Activated T-cell treated with anti-CD3 and anti-CD28 coated beads, Interleukin-2, amount 50 U/mL, for 4 hours (primary cell): ENCODE measurements at regions not wholly inside any gene's neighbourhood (a gene's known extent, or its start where the extent isn't known, plus 50 kb on each side); places are given as distances from the start of the nearest gene placed in this dataset.

Experiments
- ATAC-seq, 2 donors: fragments of 200-7000 bp; cut with Tn5 transposase; one replicate each; pipeline ENCODE4 v1.10.0; 2021
- DNase-seq: peaks from one replicate; pipeline ENCODE4 v3.0.0-alpha.2; 2020
- H3K27me3 Mint-ChIP-seq: one replicate; pipeline ENCODE4 v1.8.0; 2021; ENCODE audit warnings: low read depth, mixed read lengths
- H3K36me3 Mint-ChIP-seq: one replicate; pipeline ENCODE4 v1.8.0; 2022; ENCODE audit warnings: mixed read lengths; ENCODE audit not compliant: insufficient read depth
- H3K4me1 Mint-ChIP-seq: one replicate; pipeline ENCODE4 v1.8.0; 2021; ENCODE audit warnings: low read depth, mixed read lengths
- H3K4me3 Mint-ChIP-seq: one replicate; pipeline ENCODE4 v1.8.0; 2021; ENCODE audit warnings: mild to moderate bottlenecking, moderate library complexity, mixed read lengths
- H3K9me3 Mint-ChIP-seq: one replicate; pipeline ENCODE4 v1.8.0; 2021; ENCODE audit warnings: mixed read lengths

GRCh38 chr10:117673230-117674010 lies 130.9 kb downstream of the EMX2 start:
- peaks cover 4% of the 10 kb centered on the region for H3K27me3 Mint-ChIP-seq
- H3K36me3 Mint-ChIP-seq, result no peaks in the 10 kb centered on the region
- DNase-seq (no peak), ATAC-seq (no peak)
- no peak overlapping the region for H3K4me3 Mint-ChIP-seq
- no peaks in the 10 kb centered on the region for H3K9me3 Mint-ChIP-seq
- no peaks in the 10 kb centered on the region for H3K4me1 Mint-ChIP-seq

GRCh38 chr10:117674201-117674600 lies 131.7 kb downstream of the EMX2 start:
- H3K36me3 Mint-ChIP-seq, result no peaks in the 10 kb centered on the region
- H3K4me3 Mint-ChIP-seq, result no peak overlapping the region
- no peak for DNase-seq
- no peaks in the 10 kb centered on the region for H3K4me1 Mint-ChIP-seq
- no peak for ATAC-seq
- H3K9me3 Mint-ChIP-seq, result no peaks in the 10 kb centered on the region
- H3K27me3 Mint-ChIP-seq, result peaks cover 8% of the 10 kb centered on the region

- ATAC-seq, result no peak
- Mint-ChIP-seq H3K4me1 (no peaks in the 10 kb centered on the region), H3K4me3 (no peak overlapping the region), H3K36me3 (no peaks in the 10 kb centered on the region), H3K27me3 (peaks cover 8% of the 10 kb centered on the region), H3K9me3 (no peaks in the 10 kb centered on the region)
- DNase-seq, result no peak
Measured at GRCh38 chr10:117674646-117675045, 132.1 kb downstream of the EMX2 start.

GRCh38 chr10:117675514-117676055 lies 133.0 kb downstream of the EMX2 start:
- Mint-ChIP-seq H3K4me1 (no peaks in the 10 kb centered on the region), H3K4me3 (no peak overlapping the region), H3K36me3 (no peaks in the 10 kb centered on the region), H3K27me3 (peaks cover 8% of the 10 kb centered on the region), H3K9me3 (no peaks in the 10 kb centered on the region)
- ATAC-seq, result no peak
- no peak for DNase-seq

GRCh38 chr10:117677239-117677638 lies 134.7 kb downstream of the EMX2 start:
- DNase-seq (no peak), ATAC-seq (no peak)
- Mint-ChIP-seq H3K36me3 (no peaks in the 10 kb centered on the region), H3K27me3 (peaks cover 8% of the 10 kb centered on the region), H3K4me3 (no peak overlapping the region), H3K4me1 (no peaks in the 10 kb centered on the region), H3K9me3 (no peaks in the 10 kb centered on the region)

GRCh38 chr10:117677890-117678500 lies 135.4 kb downstream of the EMX2 start:
- ATAC-seq, result no peak

GRCh38 chr10:117680601-117681000 lies 138.1 kb downstream of the EMX2 start:
- Mint-ChIP-seq H3K4me3 (no peak overlapping the region), H3K27me3 (peaks cover 11% of the 10 kb centered on the region), H3K9me3 (no peaks in the 10 kb centered on the region), H3K36me3 (no peaks in the 10 kb centered on the region), H3K4me1 (no peaks in the 10 kb centered on the region)
- DNase-seq, result no peak
- ATAC-seq, result no peak

More at GRCh38 chr10:117677890-117678500, 135.4 kb downstream of the EMX2 start:
- peaks cover 8% of the 10 kb centered on the region for H3K27me3 Mint-ChIP-seq
- DNase-seq, result no peak
- no peaks in the 10 kb centered on the region for H3K4me1 Mint-ChIP-seq
- no peaks in the 10 kb centered on the region for H3K9me3 Mint-ChIP-seq
- H3K4me3 Mint-ChIP-seq, result no peak overlapping the region
- no peaks in the 10 kb centered on the region for H3K36me3 Mint-ChIP-seq

GRCh38 chr10:117681104-117681503 lies 138.6 kb downstream of the EMX2 start:
- ATAC-seq, result no peak
- peaks cover 16% of the 10 kb centered on the region for H3K27me3 Mint-ChIP-seq
- no peak for DNase-seq
- H3K4me3 Mint-ChIP-seq, result no peak overlapping the region
- no peaks in the 10 kb centered on the region for H3K4me1 Mint-ChIP-seq
- H3K36me3 Mint-ChIP-seq, result no peaks in the 10 kb centered on the region
- no peaks in the 10 kb centered on the region for H3K9me3 Mint-ChIP-seq

GRCh38 chr10:117684046-117684610 lies 141.6 kb downstream of the EMX2 start:
- peaks cover 10% of the 10 kb centered on the region for H3K27me3 Mint-ChIP-seq
- no peak overlapping the region for H3K4me3 Mint-ChIP-seq
- no peak for DNase-seq
- no peaks in the 10 kb centered on the region for H3K4me1 Mint-ChIP-seq
- no peaks in the 10 kb centered on the region for H3K9me3 Mint-ChIP-seq
- ATAC-seq, result no peak
- no peaks in the 10 kb centered on the region for H3K36me3 Mint-ChIP-seq

- no peak overlapping the region for H3K4me3 Mint-ChIP-seq
- H3K4me1 Mint-ChIP-seq, result no peaks in the 10 kb centered on the region
- peaks cover 10% of the 10 kb centered on the region for H3K27me3 Mint-ChIP-seq
- no peaks in the 10 kb centered on the region for H3K36me3 Mint-ChIP-seq
- DNase-seq (no peak), ATAC-seq (no peak)
- H3K9me3 Mint-ChIP-seq, result no peaks in the 10 kb centered on the region
Measured at GRCh38 chr10:117684672-117685211, 142.2 kb downstream of the EMX2 start.

GRCh38 chr10:117685431-117685830 lies 142.9 kb downstream of the EMX2 start:
- no peak for ATAC-seq
- H3K36me3 Mint-ChIP-seq, result no peaks in the 10 kb centered on the region
- H3K27me3 Mint-ChIP-seq, result peaks cover 10% of the 10 kb centered on the region
- no peak overlapping the region for H3K4me3 Mint-ChIP-seq
- no peaks in the 10 kb centered on the region for H3K4me1 Mint-ChIP-seq
- no peak for DNase-seq
- H3K9me3 Mint-ChIP-seq, result no peaks in the 10 kb centered on the region

- Mint-ChIP-seq H3K9me3 (no peaks in the 10 kb centered on the region), H3K4me3 (no peak overlapping the region), H3K4me1 (no peaks in the 10 kb centered on the region), H3K36me3 (no peaks in the 10 kb centered on the region), H3K27me3 (peaks cover 10% of the 10 kb centered on the region)
- DNase-seq (no peak), ATAC-seq (no peak)
Measured at GRCh38 chr10:117686606-117687005, 144.1 kb downstream of the EMX2 start.

GRCh38 chr10:117688358-117688757 lies 145.8 kb downstream of the EMX2 start:
- H3K36me3 Mint-ChIP-seq, result no peaks in the 10 kb centered on the region
- no peaks in the 10 kb centered on the region for H3K4me1 Mint-ChIP-seq
- no peaks in the 10 kb centered on the region for H3K9me3 Mint-ChIP-seq
- ATAC-seq (no peak), DNase-seq (no peak)
- H3K27me3 Mint-ChIP-seq, result peaks cover 10% of the 10 kb centered on the region
- H3K4me3 Mint-ChIP-seq, result no peak overlapping the region

GRCh38 chr10:117689566-117689965 lies 147.0 kb downstream of the EMX2 start:
- no peak for ATAC-seq
- no peak for DNase-seq
- Mint-ChIP-seq H3K4me1 (no peaks in the 10 kb centered on the region), H3K36me3 (no peaks in the 10 kb centered on the region), H3K27me3 (peaks cover 10% of the 10 kb centered on the region), H3K9me3 (no peaks in the 10 kb centered on the region), H3K4me3 (no peak overlapping the region)
